Erythroblast (primary cell): ENCODE measurements at regions not wholly inside any gene's neighbourhood (a gene's known extent, or its start where the extent isn't known, plus 50 kb on each side); places are given as distances from the start of the nearest gene placed in this dataset.

Experiments
- GATA1 ChIP-seq: IDR thresholded peaks from 2 replicates; pipeline ENCODE4 v1.6.1; 2011; ENCODE audit warnings: low read depth, mild to moderate bottlenecking, control low read depth, low read length, moderate library complexity
- POLR2A ChIP-seq: IDR thresholded peaks from 2 replicates; pipeline ENCODE4 v1.6.1; 2011; ENCODE audit warnings: mild to moderate bottlenecking, low read length

GRCh38 chr5:121279801-121280200, 571.9 kb upstream of the FTMT start:
- TF ChIP-seq POLR2A, result no peak
- no peak for TF ChIP-seq GATA1
